C4-2B (cell line): ENCODE measurements at regions not wholly inside any gene's neighbourhood (a gene's known extent, or its start where the extent isn't known, plus 50 kb on each side); places are given as distances from the start of the nearest gene placed in this dataset.
"Not testable (repeated sequence)": the region's sequence is repeated elsewhere in the genome, so short reads cannot be mapped to it uniquely, and the experiment has no call there.

Source experiments
- ZFX ChIP-seq: fragments of 450-650 bp; IDR thresholded peaks from 2 replicates; pipeline ENCODE4 v1.6.1; 2017
- TF ChIP-seq, protein P1 (sequence below): fragments of 450-650 bp; conservative IDR thresholded peaks from 2 replicates; pipeline ENCODE4 v1.5.1; 2017; ENCODE audit warnings: mild to moderate bottlenecking

DNA sequence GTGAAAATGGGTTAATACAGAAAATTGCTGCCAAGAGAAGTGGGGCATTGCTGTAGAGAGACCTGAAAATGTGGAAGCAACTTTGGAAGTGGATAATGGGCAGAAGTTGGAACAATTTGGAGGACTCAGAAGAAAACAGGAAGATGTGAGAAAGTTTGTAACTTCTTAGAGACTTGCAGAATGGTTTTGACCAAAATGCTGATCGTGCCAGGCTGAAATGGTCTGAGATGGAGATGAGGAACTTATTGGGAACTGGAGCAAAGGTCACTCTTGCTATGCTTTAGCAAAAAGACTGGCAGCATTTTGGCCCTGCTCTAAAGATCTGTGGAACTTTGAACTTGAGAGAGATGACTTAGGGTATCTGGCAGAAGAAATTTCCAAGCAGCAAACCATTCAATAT, 254.8 kb downstream of the KBTBD8 start:
- TF ChIP-seq, protein P1, sequence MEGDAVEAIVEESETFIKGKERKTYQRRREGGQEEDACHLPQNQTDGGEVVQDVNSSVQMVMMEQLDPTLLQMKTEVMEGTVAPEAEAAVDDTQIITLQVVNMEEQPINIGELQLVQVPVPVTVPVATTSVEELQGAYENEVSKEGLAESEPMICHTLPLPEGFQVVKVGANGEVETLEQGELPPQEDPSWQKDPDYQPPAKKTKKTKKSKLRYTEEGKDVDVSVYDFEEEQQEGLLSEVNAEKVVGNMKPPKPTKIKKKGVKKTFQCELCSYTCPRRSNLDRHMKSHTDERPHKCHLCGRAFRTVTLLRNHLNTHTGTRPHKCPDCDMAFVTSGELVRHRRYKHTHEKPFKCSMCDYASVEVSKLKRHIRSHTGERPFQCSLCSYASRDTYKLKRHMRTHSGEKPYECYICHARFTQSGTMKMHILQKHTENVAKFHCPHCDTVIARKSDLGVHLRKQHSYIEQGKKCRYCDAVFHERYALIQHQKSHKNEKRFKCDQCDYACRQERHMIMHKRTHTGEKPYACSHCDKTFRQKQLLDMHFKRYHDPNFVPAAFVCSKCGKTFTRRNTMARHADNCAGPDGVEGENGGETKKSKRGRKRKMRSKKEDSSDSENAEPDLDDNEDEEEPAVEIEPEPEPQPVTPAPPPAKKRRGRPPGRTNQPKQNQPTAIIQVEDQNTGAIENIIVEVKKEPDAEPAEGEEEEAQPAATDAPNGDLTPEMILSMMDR: not testable (repeated sequence)
- not testable (repeated sequence) for TF ChIP-seq ZFX
